Mammary epithelial cell (primary cell): ENCODE measurements at regions not wholly inside any gene's neighbourhood (a gene's known extent, or its start where the extent isn't known, plus 50 kb on each side); places are given as distances from the start of the nearest gene placed in this dataset.

Experiments used
- EZH2 ChIP-seq: IDR thresholded peaks from 2 replicates; pipeline ENCODE4 v1.6.1; 2012; ENCODE audit warnings: low read length, inconsistent platforms, borderline replicate concordance
- TF ChIP-seq, protein P1 (sequence below), 2 donors: IDR thresholded peaks in 1 of 2; conservative IDR thresholded peaks in 1 of 2; 2 replicates each; pipeline ENCODE4 v1.5.1; 2011 to 2012; ENCODE audit warnings: inconsistent platforms in 2 of 2, low read length in 2 of 2, mild to moderate bottlenecking in 2 of 2, control low read depth in 1 of 2, low read depth in 1 of 2; ENCODE audit not compliant: insufficient read depth in 1 of 2; ENCODE audit errors: extremely low read depth in 1 of 2

DNA sequence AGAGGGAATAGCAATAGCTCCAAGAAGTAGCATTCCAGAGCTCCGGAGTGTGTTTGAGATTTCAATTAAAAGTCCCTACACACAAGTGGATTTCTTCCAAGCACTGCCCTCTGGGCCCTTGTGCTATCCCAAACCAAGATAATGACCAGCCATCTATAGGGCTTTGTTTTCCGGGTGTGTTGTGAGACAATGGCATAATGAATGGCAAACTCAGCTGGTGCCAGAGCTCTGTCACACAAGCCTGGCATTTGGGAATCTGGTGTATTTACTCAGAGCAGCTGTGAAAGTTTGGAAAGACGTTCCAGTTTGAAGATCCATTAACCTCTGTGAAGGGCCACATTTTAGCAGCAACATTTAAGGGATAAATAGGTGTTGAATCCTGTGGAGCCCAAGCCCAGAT lies 61.2 kb upstream of the TMTC2 start:
- no peak for TF ChIP-seq EZH2
- TF ChIP-seq, protein P1, sequence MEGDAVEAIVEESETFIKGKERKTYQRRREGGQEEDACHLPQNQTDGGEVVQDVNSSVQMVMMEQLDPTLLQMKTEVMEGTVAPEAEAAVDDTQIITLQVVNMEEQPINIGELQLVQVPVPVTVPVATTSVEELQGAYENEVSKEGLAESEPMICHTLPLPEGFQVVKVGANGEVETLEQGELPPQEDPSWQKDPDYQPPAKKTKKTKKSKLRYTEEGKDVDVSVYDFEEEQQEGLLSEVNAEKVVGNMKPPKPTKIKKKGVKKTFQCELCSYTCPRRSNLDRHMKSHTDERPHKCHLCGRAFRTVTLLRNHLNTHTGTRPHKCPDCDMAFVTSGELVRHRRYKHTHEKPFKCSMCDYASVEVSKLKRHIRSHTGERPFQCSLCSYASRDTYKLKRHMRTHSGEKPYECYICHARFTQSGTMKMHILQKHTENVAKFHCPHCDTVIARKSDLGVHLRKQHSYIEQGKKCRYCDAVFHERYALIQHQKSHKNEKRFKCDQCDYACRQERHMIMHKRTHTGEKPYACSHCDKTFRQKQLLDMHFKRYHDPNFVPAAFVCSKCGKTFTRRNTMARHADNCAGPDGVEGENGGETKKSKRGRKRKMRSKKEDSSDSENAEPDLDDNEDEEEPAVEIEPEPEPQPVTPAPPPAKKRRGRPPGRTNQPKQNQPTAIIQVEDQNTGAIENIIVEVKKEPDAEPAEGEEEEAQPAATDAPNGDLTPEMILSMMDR (conservative IDR thresholded peaks at IDR 0.05 in 1 of 2, IDR thresholded peaks at IDR 0.05 in 1 of 2; ENCODE audit: extremely low read depth in 1 of 2, insufficient read depth in 1 of 2, low read depth in 1 of 2, low read length in 2 of 2) = no peak
